ENCODE measurements at regions not wholly inside any gene's neighbourhood (a gene's known extent, or its start where the extent isn't known, plus 50 kb on each side); places are given as distances from the start of the nearest gene placed in this dataset.

DNA sequence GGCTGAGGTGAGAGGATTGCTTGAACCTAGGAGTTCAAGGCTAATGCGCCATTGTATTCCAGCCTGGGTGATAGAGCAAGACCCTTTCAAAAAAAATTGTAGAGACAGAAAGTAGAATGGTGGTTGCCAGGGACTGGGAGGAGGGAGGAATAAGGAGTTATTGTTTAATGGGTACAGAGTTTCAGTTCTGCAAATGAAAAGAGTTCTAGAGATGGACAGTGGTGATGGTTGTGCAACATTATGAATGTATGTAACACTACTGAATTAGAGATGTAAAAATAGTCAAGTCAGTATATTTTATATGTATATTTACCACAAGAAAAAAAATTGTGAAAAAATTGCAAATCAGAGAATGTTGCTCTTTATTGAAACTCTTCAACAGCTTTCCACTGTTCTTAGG lies 266.5 kb upstream of the NPY start:
- no peak for TF ChIP-seq MXI1 (IDR thresholded peaks at IDR 0.05; ENCODE audit: low read depth, low read length)
- TF ChIP-seq, protein P1, sequence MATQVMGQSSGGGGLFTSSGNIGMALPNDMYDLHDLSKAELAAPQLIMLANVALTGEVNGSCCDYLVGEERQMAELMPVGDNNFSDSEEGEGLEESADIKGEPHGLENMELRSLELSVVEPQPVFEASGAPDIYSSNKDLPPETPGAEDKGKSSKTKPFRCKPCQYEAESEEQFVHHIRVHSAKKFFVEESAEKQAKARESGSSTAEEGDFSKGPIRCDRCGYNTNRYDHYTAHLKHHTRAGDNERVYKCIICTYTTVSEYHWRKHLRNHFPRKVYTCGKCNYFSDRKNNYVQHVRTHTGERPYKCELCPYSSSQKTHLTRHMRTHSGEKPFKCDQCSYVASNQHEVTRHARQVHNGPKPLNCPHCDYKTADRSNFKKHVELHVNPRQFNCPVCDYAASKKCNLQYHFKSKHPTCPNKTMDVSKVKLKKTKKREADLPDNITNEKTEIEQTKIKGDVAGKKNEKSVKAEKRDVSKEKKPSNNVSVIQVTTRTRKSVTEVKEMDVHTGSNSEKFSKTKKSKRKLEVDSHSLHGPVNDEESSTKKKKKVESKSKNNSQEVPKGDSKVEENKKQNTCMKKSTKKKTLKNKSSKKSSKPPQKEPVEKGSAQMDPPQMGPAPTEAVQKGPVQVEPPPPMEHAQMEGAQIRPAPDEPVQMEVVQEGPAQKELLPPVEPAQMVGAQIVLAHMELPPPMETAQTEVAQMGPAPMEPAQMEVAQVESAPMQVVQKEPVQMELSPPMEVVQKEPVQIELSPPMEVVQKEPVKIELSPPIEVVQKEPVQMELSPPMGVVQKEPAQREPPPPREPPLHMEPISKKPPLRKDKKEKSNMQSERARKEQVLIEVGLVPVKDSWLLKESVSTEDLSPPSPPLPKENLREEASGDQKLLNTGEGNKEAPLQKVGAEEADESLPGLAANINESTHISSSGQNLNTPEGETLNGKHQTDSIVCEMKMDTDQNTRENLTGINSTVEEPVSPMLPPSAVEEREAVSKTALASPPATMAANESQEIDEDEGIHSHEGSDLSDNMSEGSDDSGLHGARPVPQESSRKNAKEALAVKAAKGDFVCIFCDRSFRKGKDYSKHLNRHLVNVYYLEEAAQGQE (IDR thresholded peaks at IDR 0.05; ENCODE audit: low read depth, low read length), result no peak
- TF ChIP-seq, protein P2, sequence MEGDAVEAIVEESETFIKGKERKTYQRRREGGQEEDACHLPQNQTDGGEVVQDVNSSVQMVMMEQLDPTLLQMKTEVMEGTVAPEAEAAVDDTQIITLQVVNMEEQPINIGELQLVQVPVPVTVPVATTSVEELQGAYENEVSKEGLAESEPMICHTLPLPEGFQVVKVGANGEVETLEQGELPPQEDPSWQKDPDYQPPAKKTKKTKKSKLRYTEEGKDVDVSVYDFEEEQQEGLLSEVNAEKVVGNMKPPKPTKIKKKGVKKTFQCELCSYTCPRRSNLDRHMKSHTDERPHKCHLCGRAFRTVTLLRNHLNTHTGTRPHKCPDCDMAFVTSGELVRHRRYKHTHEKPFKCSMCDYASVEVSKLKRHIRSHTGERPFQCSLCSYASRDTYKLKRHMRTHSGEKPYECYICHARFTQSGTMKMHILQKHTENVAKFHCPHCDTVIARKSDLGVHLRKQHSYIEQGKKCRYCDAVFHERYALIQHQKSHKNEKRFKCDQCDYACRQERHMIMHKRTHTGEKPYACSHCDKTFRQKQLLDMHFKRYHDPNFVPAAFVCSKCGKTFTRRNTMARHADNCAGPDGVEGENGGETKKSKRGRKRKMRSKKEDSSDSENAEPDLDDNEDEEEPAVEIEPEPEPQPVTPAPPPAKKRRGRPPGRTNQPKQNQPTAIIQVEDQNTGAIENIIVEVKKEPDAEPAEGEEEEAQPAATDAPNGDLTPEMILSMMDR (IDR thresholded peaks at IDR 0.05), result no peak
- no peak for TF ChIP-seq POLR2AphosphoS5 (IDR thresholded peaks at IDR 0.05; ENCODE audit: low read depth, low read length)
- no peak for TF ChIP-seq ZBTB33 (IDR thresholded peaks at IDR 0.05; ENCODE audit: borderline replicate concordance, low read depth)
- no peak for TF ChIP-seq MAX (IDR thresholded peaks at IDR 0.05; ENCODE audit: low read depth)
- no peak for TF ChIP-seq SMC3 (IDR thresholded peaks at IDR 0.05; ENCODE audit: low read depth, low read length)
- TF ChIP-seq RAD21 (IDR thresholded peaks at IDR 0.05; ENCODE audit: low read length), result no peak
- TF ChIP-seq EP300 (IDR thresholded peaks at IDR 0.05; ENCODE audit: borderline replicate concordance in 1 of 2, low read depth in 1 of 2, low read length in 1 of 2), result no peak
- no peak for TF ChIP-seq JUND (IDR thresholded peaks at IDR 0.05)
- no peak for TF ChIP-seq SIN3A (IDR thresholded peaks at IDR 0.05; ENCODE audit: borderline replicate concordance, low read depth, low read length)

Measured in SK-N-SH (cell line).